ENCODE measurements at regions not wholly inside any gene's neighbourhood (a gene's known extent, or its start where the extent isn't known, plus 50 kb on each side); places are given as distances from the start of the nearest gene placed in this dataset.
"Not testable (repeated sequence)": the region's sequence is repeated elsewhere in the genome, so short reads cannot be mapped to it uniquely, and the experiment has no call there.

- Histone ChIP-seq H3K9me3 (ENCODE audit: insufficient read depth, low read length) (0 out of 2 replicates have a peak, but pooled peaks cover 2% of the 10 kb centered on the region), H3K4me1 (ENCODE audit: insufficient read depth, insufficient read length) (no peaks in the 10 kb centered on the region), H3K27me3 (ENCODE audit: insufficient read depth, insufficient read length) (no peaks in the 10 kb centered on the region), H3K4me3 (ENCODE audit: insufficient read length, low read depth) (no peak overlapping the region), H3K9ac (ENCODE audit: insufficient read length, low read depth) (no peak overlapping the region), H3K36me3 (ENCODE audit: insufficient read depth, insufficient read length, low read length) (no peaks in the 10 kb centered on the region)
- no peak for DNase-seq (ENCODE audit: low read depth, low spot score)
- TF ChIP-seq YY1 (IDR thresholded peaks at IDR 0.05; ENCODE audit: insufficient read depth, insufficient read length), result no peak
- no peak for TF ChIP-seq SUZ12 (IDR thresholded peaks at IDR 0.05; ENCODE audit: extremely low read depth, insufficient read depth, insufficient read length)
- no peak for TF ChIP-seq ZNF274 (IDR thresholded peaks at IDR 0.05; ENCODE audit: low read depth, low read length)
These were observed 483.4 kb downstream of the SIPA1L2 start for GRCh38 chr1:232146514-232146913.

GRCh38 chr1:232145768-232146167 lies 484.2 kb downstream of the SIPA1L2 start:
- no peaks in the 10 kb centered on the region for H3K36me3 ChIP-seq (ENCODE audit: insufficient read depth, insufficient read length, low read length)
- no peak for TF ChIP-seq YY1 (IDR thresholded peaks at IDR 0.05; ENCODE audit: insufficient read depth, insufficient read length)
- no peak for TF ChIP-seq SUZ12 (IDR thresholded peaks at IDR 0.05; ENCODE audit: extremely low read depth, insufficient read depth, insufficient read length)
- TF ChIP-seq ZNF274 (IDR thresholded peaks at IDR 0.05; ENCODE audit: low read depth, low read length), result no peak
- no peaks in the 10 kb centered on the region for H3K4me1 ChIP-seq (ENCODE audit: insufficient read depth, insufficient read length)
- DNase-seq (ENCODE audit: low read depth, low spot score), result no peak
- H3K4me3 ChIP-seq (ENCODE audit: insufficient read length, low read depth), result no peak overlapping the region
- H3K9me3 ChIP-seq (ENCODE audit: insufficient read depth, low read length), result peaks cover 10% of the 10 kb centered on the region; the same call in 1 of the 2 replicates
- H3K9ac ChIP-seq (ENCODE audit: insufficient read length, low read depth), result no peak overlapping the region
- no peaks in the 10 kb centered on the region for H3K27me3 ChIP-seq (ENCODE audit: insufficient read depth, insufficient read length)

GRCh38 chr1:232144696-232145230 lies 485.2 kb downstream of the SIPA1L2 start:
- Histone ChIP-seq H3K9me3 (ENCODE audit: insufficient read depth, low read length) (peaks cover 20% of the 10 kb centered on the region), H3K9ac (ENCODE audit: insufficient read length, low read depth) (no peak overlapping the region), H3K4me1 (ENCODE audit: insufficient read depth, insufficient read length) (no peaks in the 10 kb centered on the region), H3K36me3 (ENCODE audit: insufficient read depth, insufficient read length, low read length) (no peaks in the 10 kb centered on the region), H3K27me3 (ENCODE audit: insufficient read depth, insufficient read length) (no peaks in the 10 kb centered on the region), H3K4me3 (ENCODE audit: insufficient read length, low read depth) (no peak overlapping the region)
- TF ChIP-seq ZNF274 (IDR thresholded peaks at IDR 0.05; ENCODE audit: low read depth, low read length), result no peak
- TF ChIP-seq YY1 (IDR thresholded peaks at IDR 0.05; ENCODE audit: insufficient read depth, insufficient read length), result no peak
- TF ChIP-seq SUZ12 (IDR thresholded peaks at IDR 0.05; ENCODE audit: extremely low read depth, insufficient read depth, insufficient read length), result no peak
- DNase-seq (ENCODE audit: low read depth, low spot score), result no peak

- H3K9ac ChIP-seq (ENCODE audit: insufficient read length, low read depth), result no peak overlapping the region
These were observed 486.5 kb downstream of the SIPA1L2 start for GRCh38 chr1:232143315-232143886.

GRCh38 chr1:232142403-232143314 lies 487.3 kb downstream of the SIPA1L2 start:
- Histone ChIP-seq H3K4me3 (ENCODE audit: insufficient read length, low read depth) (no peak overlapping the region), H3K4me1 (ENCODE audit: insufficient read depth, insufficient read length) (peaks cover 3% of the 10 kb centered on the region), H3K27me3 (ENCODE audit: insufficient read depth, insufficient read length) (no peaks in the 10 kb centered on the region), H3K36me3 (ENCODE audit: insufficient read depth, insufficient read length, low read length) (no peaks in the 10 kb centered on the region), H3K9me3 (ENCODE audit: insufficient read depth, low read length) (peaks cover 28% of the 10 kb centered on the region), H3K9ac (ENCODE audit: insufficient read length, low read depth) (no peak overlapping the region)
- no peak for DNase-seq (ENCODE audit: low read depth, low spot score)
- TF ChIP-seq SUZ12 (IDR thresholded peaks at IDR 0.05; ENCODE audit: extremely low read depth, insufficient read depth, insufficient read length) (no peak), ZNF274 (IDR thresholded peaks at IDR 0.05; ENCODE audit: low read depth, low read length) (no peak), YY1 (IDR thresholded peaks at IDR 0.05; ENCODE audit: insufficient read depth, insufficient read length) (no peak)

More at GRCh38 chr1:232143315-232143886, 486.5 kb downstream of the SIPA1L2 start:
- no peak for DNase-seq (ENCODE audit: low read depth, low spot score)
- TF ChIP-seq YY1 (IDR thresholded peaks at IDR 0.05; ENCODE audit: insufficient read depth, insufficient read length) (no peak), SUZ12 (IDR thresholded peaks at IDR 0.05; ENCODE audit: extremely low read depth, insufficient read depth, insufficient read length) (no peak), ZNF274 (IDR thresholded peaks at IDR 0.05; ENCODE audit: low read depth, low read length) (no peak)
- no peaks in the 10 kb centered on the region for H3K27me3 ChIP-seq (ENCODE audit: insufficient read depth, insufficient read length)
- H3K4me1 ChIP-seq (ENCODE audit: insufficient read depth, insufficient read length), result peaks cover 3% of the 10 kb centered on the region
- peaks cover 28% of the 10 kb centered on the region for H3K9me3 ChIP-seq (ENCODE audit: insufficient read depth, low read length)
- no peak overlapping the region for H3K4me3 ChIP-seq (ENCODE audit: insufficient read length, low read depth)
- H3K36me3 ChIP-seq (ENCODE audit: insufficient read depth, insufficient read length, low read length), result no peaks in the 10 kb centered on the region

- H3K36me3 ChIP-seq (ENCODE audit: insufficient read depth, insufficient read length, low read length); H3K4me3 ChIP-seq (ENCODE audit: insufficient read length, low read depth); DNase-seq (ENCODE audit: low read depth, low spot score); H3K4me1 ChIP-seq (ENCODE audit: insufficient read depth, insufficient read length); H3K27me3 ChIP-seq (ENCODE audit: insufficient read depth, insufficient read length); H3K9ac ChIP-seq (ENCODE audit: insufficient read length, low read depth): not testable (repeated sequence)
- H3K9me3 ChIP-seq (ENCODE audit: insufficient read depth, low read length), result peaks cover 32% of the 10 kb centered on the region
These were observed 488.8 kb downstream of the SIPA1L2 start for GRCh38 chr1:232141167-232141448.

GRCh38 chr1:232140419-232141166 lies 489.3 kb downstream of the SIPA1L2 start:
- H3K9ac ChIP-seq (ENCODE audit: insufficient read length, low read depth), result no peak overlapping the region
- no peaks in the 10 kb centered on the region for H3K27me3 ChIP-seq (ENCODE audit: insufficient read depth, insufficient read length)
- DNase-seq (ENCODE audit: low read depth, low spot score), result no peak
- no peaks in the 10 kb centered on the region for H3K36me3 ChIP-seq (ENCODE audit: insufficient read depth, insufficient read length, low read length)
- peaks cover 3% of the 10 kb centered on the region for H3K4me1 ChIP-seq (ENCODE audit: insufficient read depth, insufficient read length)
- H3K9me3 ChIP-seq (ENCODE audit: insufficient read depth, low read length), result peaks cover 37% of the 10 kb centered on the region
- no peak for TF ChIP-seq ZNF274 (IDR thresholded peaks at IDR 0.05; ENCODE audit: low read depth, low read length)
- no peak for TF ChIP-seq YY1 (IDR thresholded peaks at IDR 0.05; ENCODE audit: insufficient read depth, insufficient read length)
- no peak overlapping the region for H3K4me3 ChIP-seq (ENCODE audit: insufficient read length, low read depth)
